CD4-positive, alpha-beta T cell (primary cell): ENCODE measurements at regions not wholly inside any gene's neighbourhood (a gene's known extent, or its start where the extent isn't known, plus 50 kb on each side); places are given as distances from the start of the nearest gene placed in this dataset.

Experiments
- ATAC-seq: fragments of 200-7000 bp; cut with Tn5 transposase; one replicate; pipeline ENCODE4 v1.10.0; 2022; ENCODE audit warnings: mild to moderate bottlenecking; ENCODE audit not compliant: poor library complexity
- CTCF ChIA-PET: fragments of 350-600 bp; sonication (Branson Sonifier 250); formaldehyde crosslinking; loops from one replicate; lab custom pipeline; 2021; ENCODE audit warnings: antibody characterized with exemption, inconsistent platforms; lab: Charles Lee
- POLR2A ChIA-PET: fragments of 350-600 bp; sonication (Branson Sonifier 250); formaldehyde crosslinking; loops from one replicate; lab custom pipeline; 2021; ENCODE audit warnings: antibody characterized with exemption, inconsistent platforms; lab: Charles Lee
- DNase-seq, 14 experiments: peaks; one replicate each; pipeline ENCODE4 v3.0.0-alpha.2; 2013 to 2020; ENCODE audit warnings: mixed read lengths in 2 of 14
- H3K27ac ChIP-seq, 2 donors: one replicate each; pipeline versions ENCODE4 v1.5.1 to v1.7.0; 2013; ENCODE audit warnings: low read length in 2 of 2, low read depth in 1 of 2, mild to moderate bottlenecking in 1 of 2
- H3K27me3 ChIP-seq, 2 experiments: 1 replicate in 1 of 2; 2 replicates in 1 of 2; pipeline versions ENCODE4 v1.6.1 to v1.7.0; 2013; ENCODE audit warnings: low read length in 2 of 2, control low read depth in 1 of 2, mild to moderate bottlenecking in 1 of 2, moderate library complexity in 1 of 2; ENCODE audit not compliant: insufficient read depth in 2 of 2, control insufficient read depth in 1 of 2
- H3K36me3 ChIP-seq: one replicate; pipeline ENCODE4 v1.6.1; 2013; ENCODE audit warnings: low read length, control low read depth; ENCODE audit not compliant: insufficient read depth
- H3K4me1 ChIP-seq: one replicate; pipeline ENCODE4 v1.6.1; 2013; ENCODE audit warnings: low read length, control low read depth; ENCODE audit not compliant: insufficient read depth
- H3K4me3 ChIP-seq: one replicate; pipeline ENCODE4 v1.5.1; 2013; ENCODE audit warnings: mild to moderate bottlenecking, low read length, moderate library complexity
- H3K9me3 ChIP-seq, 2 experiments: 1 replicate in 1 of 2; 2 replicates in 1 of 2; pipeline versions ENCODE4 v1.6.1 to v1.7.0; 2013; ENCODE audit warnings: low read length in 2 of 2, mild to moderate bottlenecking in 2 of 2, control low read depth in 1 of 2, moderate library complexity in 1 of 2; ENCODE audit not compliant: control insufficient read depth in 1 of 2, insufficient read depth in 1 of 2
- H3K27ac Mint-ChIP-seq: one replicate; pipeline ENCODE4 v1.8.0; 2020; ENCODE audit warnings: mixed read lengths
- H3K27me3 Mint-ChIP-seq: one replicate; pipeline ENCODE4 v1.8.0; 2021; ENCODE audit warnings: mixed read lengths
- H3K36me3 Mint-ChIP-seq: one replicate; pipeline ENCODE4 v1.8.0; 2021; ENCODE audit warnings: low read depth, mixed read lengths
- H3K4me1 Mint-ChIP-seq: one replicate; pipeline ENCODE4 v1.8.0; 2021; ENCODE audit warnings: low read depth, mixed read lengths
- H3K4me3 Mint-ChIP-seq: one replicate; pipeline ENCODE4 v1.8.0; 2020; ENCODE audit warnings: mild to moderate bottlenecking, mixed read lengths
- H3K9me3 Mint-ChIP-seq: one replicate; pipeline ENCODE4 v1.8.0; 2020; ENCODE audit warnings: mixed read lengths
- CTCF ChIP-seq: fragments of 200-600 bp; IDR thresholded peaks from one replicate; pipeline ENCODE4 v1.8.0; 2022; ENCODE audit warnings: antibody characterized with exemption, mild to moderate bottlenecking
- intact Hi-C, 2 experiments: fragments of 100-400 bp; cut with DNase I in 1 of 2; cut with micrococcal nuclease in 1 of 2; formaldehyde crosslinking; loops; one replicate each; pipeline versions ENCODE4 v1.15.1 to v1.9.0; 2023 to 2025; cut with DNase I, micrococcal nuclease

- Histone ChIP-seq H3K4me1 (no peaks in the 10 kb centered on the region), H3K9me3 (no peaks in the 10 kb centered on the region), H3K36me3 (no peaks in the 10 kb centered on the region), H3K27me3 (no peaks in the 10 kb centered on the region), H3K27ac (no peak overlapping the region), H3K4me3 (no peak overlapping the region)
- Mint-ChIP-seq H3K4me1 (no peaks in the 10 kb centered on the region), H3K27ac (no peak overlapping the region), H3K27me3 (no peaks in the 10 kb centered on the region), H3K36me3 (no peaks in the 10 kb centered on the region), H3K4me3 (no peak overlapping the region), H3K9me3 (no peaks in the 10 kb centered on the region)
- no peak for TF ChIP-seq CTCF
- intact Hi-C loops: no loop called here
- DNase-seq: no peak
- ChIA-PET CTCF (no interaction called here), POLR2A (no interaction called here)
- no peak for ATAC-seq
Observed at GRCh38 chr1:14470802-14471201, 127.7 kb upstream of the KAZN start.

GRCh38 chr1:14474856-14475255 is 123.6 kb upstream of the KAZN start:
- Mint-ChIP-seq H3K4me3 (no peak overlapping the region), H3K27me3 (no peaks in the 10 kb centered on the region), H3K9me3 (no peaks in the 10 kb centered on the region), H3K36me3 (no peaks in the 10 kb centered on the region), H3K4me1 (no peaks in the 10 kb centered on the region), H3K27ac (no peak overlapping the region)
- DNase-seq (no peak), ATAC-seq (no peak)
- no peaks in the 10 kb centered on the region for H3K4me1 ChIP-seq
- intact Hi-C loops: no loop called here
- CTCF ChIA-PET: no interaction called here
- H3K27me3 ChIP-seq: peaks cover 0 to 4% of the 10 kb centered on the region in 2 experiments
- POLR2A ChIA-PET: no interaction called here
- no peaks in the 10 kb centered on the region for H3K36me3 ChIP-seq
- no peak for TF ChIP-seq CTCF
- H3K9me3 ChIP-seq: peaks cover 0 to 6% of the 10 kb centered on the region in 2 experiments
- no peak overlapping the region for H3K27ac ChIP-seq
- no peak overlapping the region for H3K4me3 ChIP-seq

GRCh38 chr1:14476170-14476955 is 122.1 kb upstream of the KAZN start:
- POLR2A ChIA-PET: no interaction called here
- intact Hi-C loops: no loop called here

More at GRCh38 chr1:14476170-14476955, 122.1 kb upstream of the KAZN start:
- no peak overlapping the region for H3K4me3 ChIP-seq
- H3K27ac ChIP-seq: no peak overlapping the region
- peaks cover 0 to 8% of the 10 kb centered on the region in 2 experiments for H3K27me3 ChIP-seq
- peaks cover 0 to 6% of the 10 kb centered on the region in 2 experiments for H3K9me3 ChIP-seq
- no peaks in the 10 kb centered on the region for H3K9me3 Mint-ChIP-seq
- no peak overlapping the region for H3K4me3 Mint-ChIP-seq
- CTCF ChIA-PET: no interaction called here
- ATAC-seq (no peak), DNase-seq (no peak)
- no peaks in the 10 kb centered on the region for H3K4me1 Mint-ChIP-seq
- no peak for TF ChIP-seq CTCF
- no peaks in the 10 kb centered on the region for H3K36me3 ChIP-seq
- H3K36me3 Mint-ChIP-seq: no peaks in the 10 kb centered on the region
- H3K4me1 ChIP-seq: no peaks in the 10 kb centered on the region
- no peak overlapping the region for H3K27ac Mint-ChIP-seq
- no peaks in the 10 kb centered on the region for H3K27me3 Mint-ChIP-seq
